ENCODE measurements at regions not wholly inside any gene's neighbourhood (a gene's known extent, or its start where the extent isn't known, plus 50 kb on each side); places are given as distances from the start of the nearest gene placed in this dataset.
"Not testable (repeated sequence)": the region's sequence is repeated elsewhere in the genome, so short reads cannot be mapped to it uniquely, and the experiment has no call there.

DNA sequence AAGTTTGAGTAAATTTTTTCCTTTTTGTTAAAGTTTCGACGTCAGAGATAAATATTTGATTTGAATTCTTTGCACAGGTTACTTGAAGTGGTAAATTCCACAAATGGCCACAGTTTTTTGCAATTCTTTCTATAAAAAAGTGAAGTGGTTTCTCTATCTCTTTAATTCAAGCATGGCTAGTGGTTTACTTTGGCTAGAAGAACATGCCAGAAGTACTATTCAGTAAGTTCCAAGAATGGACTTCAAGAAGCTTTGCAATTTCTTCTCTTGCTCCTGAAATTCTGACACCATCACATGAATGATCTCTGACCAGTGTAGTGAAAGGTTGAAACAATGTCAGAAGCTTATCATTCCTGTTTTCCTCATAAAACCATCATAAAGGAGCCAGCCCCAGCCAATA is 55.7 kb upstream of the RNPC3 start:
- no peak for DNase-seq

DNA sequence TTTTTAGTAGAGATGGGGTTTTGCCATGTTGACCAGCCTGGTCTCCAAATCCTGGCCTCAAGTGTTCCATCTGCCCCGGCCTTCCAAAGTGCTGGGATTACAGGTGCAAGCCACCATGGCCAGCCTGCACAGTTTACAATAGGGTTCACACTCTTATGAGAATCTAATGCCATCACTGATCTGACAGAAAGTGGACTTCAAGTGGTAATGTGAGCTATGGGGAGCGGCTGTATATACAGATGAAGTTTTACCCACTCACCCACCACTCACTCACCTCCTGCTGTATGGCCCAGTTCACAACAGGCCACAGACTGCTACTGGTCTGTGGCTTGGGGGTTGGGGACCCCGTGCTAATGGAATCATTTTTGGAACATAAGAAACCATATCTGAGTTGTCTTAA is 58.4 kb upstream of the RNPC3 start:
- no peak for DNase-seq

DNA sequence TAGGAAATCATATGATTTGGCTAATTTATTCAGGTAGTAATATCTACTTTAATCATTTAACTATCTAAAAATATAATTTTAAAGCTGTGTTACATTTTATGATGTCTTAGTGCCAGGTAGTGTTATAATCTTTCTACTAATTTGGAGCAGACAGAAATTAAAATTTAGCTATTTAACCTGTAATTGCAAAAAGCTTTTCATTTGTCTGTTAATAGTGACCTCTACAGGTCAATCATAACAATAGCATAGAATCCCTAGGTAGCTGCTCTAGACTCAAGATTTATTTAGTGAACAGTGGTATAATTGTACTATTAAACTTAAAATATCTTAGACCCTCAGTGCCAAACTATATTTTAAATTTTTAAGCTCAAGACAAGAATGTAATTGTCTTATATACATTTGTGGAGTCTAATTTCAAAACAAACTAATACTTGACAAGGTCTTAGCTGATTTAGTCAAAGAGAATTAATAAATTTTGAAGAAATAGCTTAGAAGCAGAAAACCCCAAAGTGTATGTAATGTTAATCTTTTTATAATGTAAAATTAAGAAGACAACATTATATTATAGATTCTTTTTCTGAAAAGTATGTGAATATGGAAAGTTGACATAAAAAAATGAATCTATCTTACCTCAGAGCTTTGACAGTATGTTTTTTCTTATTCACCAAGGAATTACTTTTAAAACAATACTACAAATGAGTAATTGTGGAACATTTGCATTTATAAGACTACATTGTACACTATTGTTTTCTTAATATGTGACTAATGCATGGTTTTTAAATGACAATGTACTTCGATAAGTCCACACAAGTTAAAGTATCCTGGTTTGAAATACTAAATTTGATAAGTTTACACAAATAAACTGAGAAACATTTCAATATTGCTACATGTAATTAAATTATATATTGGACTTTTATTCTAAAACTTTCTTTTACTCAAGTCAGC is 64.1 kb upstream of the RNPC3 start:
- peak in 1 of 2 experiments; percentile 11 for DNase-seq

DNA sequence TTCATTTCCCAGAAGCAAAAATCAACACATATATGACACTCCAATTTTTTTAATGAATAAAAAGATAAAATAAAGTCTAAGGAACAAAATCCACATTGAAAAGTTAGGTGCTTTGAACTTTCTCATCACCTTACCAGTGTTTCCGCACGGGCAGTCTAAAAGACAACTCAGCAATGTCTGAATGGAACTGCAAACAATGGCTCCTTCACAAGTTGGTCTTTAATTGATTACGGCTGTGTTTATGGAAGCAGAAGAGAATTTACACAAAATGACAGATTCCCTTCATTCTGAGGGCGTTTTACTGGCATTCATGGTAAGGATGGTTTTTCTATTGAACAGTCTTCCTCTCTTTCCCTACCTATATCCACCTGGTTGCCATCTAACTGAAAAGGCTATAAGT is 65.0 kb upstream of the RNPC3 start:
- no peak for DNase-seq

DNA sequence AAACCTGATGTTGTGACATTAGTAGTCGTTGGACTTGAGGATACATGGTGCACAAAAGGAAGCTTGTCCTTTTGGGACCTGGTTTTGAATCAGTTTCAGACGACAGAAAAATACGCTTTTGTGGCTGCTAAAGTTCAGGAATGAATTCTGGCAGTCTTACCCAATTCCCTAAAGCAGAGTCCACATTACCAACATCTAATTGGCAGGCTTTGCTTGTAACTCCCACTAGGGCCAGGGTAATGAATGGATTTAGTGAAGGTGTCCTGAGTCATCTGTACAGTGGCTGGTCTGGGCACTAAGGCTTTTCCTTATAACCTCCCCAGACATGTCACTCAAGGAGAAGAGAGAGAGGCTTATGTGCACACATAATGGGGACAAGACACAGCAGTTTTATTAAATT is 66.2 kb upstream of the RNPC3 start:
- DNase-seq, result no peak

DNA sequence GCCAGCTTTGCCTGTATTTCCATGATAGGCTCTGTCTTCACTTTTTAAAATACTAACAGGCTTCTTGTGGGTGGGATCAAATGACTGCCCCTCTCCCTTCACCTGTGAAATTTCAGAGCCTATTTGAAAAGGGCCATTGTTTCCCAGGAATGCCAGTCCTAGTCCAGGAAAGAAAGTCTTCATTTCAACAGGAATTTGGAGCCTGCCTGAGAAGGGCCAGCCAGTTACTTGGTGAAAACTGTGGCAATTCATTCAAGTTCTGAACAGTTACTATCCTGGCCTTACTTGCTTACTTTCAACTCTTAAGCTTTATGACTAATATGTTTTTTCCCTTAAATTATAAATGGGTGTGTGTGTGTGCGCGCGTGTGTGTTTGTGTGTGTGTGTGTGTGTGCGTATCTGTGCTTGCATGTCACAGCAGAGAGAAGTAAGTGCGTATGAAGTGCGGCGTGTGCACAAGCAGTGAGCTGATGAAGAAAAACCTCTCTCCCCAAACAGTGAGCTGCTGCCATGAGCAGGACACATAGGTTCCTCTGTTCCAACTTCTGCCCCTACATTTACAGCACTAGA is 67.5 kb upstream of the RNPC3 start:
- DNase-seq, result no peak

DNA sequence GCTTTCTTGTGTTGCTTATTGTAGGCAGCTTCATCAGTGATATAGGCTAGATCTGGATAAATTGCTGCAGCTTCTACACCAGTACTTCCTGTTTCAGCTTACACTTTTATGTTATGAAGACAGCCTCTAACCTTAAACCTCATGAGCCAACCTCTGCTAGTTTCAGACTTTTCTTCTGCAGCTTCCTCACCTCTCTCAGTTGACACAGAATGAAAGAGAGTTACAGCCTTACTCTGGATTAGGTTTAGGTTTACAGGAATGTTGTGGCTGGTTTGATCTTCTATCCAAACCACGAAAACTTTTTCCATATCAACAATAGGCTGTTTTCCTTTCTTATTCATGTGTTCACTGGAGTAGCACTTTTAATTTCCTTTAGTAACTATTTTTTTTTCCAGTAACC is 76.9 kb upstream of the RNPC3 start:
- no peak for DNase-seq

DNA sequence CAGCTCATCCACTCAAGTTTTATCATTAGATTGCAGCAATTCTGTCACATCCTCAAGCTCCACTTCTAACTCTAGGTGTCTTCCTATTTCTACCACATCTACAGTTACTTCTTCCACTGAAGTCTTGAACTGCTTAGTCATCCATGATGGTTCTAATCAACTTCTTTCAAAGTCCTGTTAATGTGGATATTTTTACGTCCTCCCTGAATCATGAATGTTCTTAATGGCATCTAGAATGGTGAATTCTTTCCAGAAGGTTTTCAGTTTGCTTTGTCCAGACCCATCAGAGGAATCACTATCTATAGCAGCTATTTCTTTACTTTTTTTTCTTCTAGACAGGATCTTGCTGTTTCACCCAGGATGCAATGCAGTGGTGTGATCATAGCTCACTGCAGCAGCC is 78.0 kb upstream of the RNPC3 start:
- DNase-seq, result no peak

DNA sequence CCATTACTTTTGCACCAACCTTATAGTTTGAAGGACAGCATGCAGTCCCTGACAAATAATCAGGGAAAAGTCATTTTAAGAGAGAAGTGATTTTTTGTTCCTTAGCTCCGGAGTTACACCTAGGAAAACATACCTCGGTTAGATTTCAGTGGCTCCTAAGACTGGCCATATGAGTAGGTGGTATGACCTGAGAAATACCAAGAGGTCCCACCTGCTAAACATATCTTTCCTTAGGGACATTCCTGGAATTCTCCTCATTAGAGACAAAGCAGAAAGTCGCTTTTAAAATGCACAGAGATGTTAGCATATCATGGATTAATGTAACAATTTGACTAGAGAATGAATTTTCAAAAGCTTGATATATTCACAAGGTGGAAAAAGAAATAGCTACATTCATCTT is 84.2 kb upstream of the RNPC3 start:
- DNase-seq, result no peak

DNA sequence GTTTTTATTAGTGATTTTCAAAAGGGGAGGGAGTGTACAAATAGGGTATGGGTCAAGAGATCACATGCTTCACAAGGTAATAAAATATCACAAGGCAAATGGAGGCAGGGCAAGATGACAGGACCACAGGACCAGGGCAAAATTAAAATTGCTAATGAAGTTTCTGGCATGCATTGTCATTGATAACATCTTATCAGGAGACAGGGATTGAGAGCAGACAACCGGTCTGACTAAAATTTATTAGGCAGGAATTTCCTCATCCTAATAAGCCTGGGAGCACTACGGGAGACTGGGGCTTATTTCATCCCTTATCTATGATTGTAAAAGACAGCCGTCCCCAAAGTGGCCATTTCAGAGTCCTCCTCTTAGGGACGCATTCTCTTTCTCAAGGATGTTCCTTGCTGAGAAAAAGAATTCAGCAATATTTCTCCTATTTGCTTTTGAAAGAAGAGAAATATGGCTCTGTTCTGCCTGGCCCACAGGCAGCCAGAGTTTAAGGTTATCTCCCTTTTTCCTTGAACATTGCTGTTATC is 88.9 kb upstream of the RNPC3 start:
- not testable (repeated sequence) for DNase-seq

DNA sequence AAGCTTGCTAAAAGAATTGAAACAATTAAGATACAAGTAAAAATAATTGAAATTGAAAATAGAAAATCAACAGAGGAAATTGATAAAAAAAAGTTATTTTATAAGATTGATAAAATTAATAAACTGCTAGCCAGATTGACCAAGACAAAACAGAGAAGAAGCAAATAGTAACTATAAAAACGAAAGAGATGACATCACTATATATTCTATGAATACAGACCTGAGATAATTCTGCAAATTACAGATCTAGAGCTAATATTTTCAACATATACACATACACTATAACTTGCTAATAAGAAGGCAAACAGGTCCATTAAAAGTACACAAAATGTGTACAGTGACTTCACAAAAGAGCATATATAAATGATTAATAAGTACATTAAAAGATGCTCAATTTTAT is 90.1 kb upstream of the RNPC3 start:
- no peak for DNase-seq

DNA sequence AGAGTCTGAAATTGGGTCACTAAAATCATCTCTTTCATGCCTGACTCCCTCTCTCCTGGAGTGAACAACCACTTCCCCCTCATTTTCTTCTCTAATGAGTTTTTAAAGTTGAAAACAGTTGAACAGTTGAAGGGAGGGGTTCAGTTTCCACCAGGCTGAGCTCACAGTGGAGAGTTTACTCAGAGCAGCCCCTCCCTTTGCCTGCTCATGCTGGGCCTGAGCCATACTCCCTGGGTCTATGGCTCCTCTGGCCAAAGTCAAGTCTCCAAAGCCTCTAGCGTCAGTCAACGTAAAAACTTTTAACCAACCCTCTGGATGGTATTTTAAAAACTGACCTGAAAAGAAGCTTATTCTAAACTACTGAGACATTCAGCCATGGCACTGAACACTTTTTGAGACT is 100.8 kb upstream of the RNPC3 start:
- DNase-seq, result no peak

DNA sequence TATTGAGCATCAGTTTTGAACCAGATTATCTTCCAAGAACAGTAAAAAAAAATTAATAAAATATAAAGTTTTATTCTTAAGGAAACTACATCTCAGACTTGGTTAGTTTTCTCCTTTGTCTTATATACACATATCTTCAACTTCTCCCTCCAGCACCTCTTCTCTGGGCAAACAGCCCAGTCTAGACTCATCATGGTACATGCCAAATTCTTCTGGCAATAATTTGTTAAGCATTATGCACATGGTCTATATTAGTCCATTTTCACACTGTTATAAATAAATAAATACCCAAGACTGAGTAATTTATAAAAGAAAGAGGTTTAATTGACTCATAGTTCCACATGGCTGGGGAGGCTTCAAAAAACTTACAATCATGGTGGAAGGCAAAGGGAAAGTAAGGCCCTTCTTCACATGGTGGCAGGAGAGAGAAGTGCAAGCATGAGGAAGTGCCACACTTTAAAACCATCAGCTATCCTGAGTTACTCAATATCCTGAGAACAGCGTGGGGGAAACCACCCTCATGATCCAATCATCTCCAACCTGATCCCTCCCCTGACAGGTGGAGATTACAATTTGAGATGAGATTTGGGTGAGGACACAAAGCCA is 108.7 kb upstream of the RNPC3 start:
- no peak for DNase-seq

DNA sequence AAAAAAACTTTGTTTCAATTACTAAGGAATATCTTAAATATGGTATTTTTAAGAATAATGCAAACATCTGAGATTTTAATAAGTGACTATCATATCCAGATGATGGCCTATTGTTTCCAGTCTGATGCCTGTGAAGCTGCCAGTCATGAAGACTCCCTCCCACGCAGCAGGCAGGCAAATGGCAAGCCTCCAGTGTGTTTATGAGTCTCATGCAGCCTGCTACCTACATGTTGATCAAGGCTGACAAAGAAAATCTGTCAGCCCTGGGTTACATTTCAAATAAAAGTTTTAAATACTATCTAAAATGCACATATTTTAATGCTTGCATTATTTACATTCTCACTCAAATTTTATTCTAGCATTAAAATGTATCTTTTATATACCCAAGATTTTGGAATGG is 137.6 kb upstream of the RNPC3 start:
- DNase-seq, result no peak

DNA sequence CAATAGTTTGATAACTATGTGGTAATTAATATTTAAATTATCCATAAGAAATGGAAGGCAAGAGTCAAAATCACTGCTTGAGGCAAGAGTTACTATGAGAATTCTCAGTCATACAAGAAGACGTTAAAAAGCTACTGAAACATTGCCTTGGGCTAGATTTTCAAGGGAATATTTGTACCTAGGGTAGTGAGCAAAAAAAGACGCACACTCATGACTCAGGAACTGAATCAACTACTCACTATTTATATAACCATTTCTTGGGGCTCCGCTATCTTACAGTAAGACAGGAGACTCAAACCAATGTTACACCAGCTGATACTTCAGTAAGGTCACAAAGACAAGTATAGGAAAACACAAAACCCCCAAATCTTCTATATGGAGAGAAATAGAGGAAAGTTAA is 151.5 kb upstream of the RNPC3 start:
- DNase-seq, result no peak

DNA sequence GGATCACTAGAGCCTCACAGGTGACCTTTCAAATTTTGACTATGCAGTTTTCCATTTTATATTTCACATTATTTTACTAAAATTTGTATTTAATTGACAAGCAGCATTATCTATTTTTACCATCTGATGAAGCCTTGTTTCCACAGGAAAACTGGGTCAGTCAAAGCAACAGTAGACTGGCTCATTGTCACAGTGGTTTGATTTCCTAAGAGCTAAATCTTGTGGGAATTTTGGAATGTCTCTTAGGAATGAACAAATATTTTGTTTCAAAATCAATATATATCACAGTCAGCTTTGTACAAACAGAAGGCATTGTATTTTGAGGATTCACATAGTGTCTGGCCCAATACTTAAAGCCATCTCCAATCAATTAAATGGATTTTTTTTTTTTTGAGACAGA is 152.6 kb upstream of the RNPC3 start:
- DNase-seq, result no peak

DNA sequence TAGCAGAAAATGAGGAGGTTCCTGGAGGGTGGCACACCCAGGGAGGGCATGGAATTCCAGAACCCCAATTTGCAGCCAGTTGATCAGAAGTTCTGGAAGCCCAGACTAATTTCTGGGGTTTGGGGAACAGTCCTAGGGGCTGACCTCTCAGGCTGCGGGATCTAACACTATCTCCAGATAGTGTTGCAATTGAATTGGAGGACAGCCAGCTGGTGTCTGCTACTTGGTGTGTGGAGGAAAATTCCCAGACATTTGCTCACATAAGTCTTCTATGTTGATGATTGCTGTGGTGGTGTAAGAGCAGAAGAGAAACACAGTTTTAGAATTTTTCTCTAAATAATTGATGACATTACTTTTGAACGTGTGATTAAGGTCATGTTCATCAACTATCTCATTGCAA is 154.3 kb upstream of the RNPC3 start:
- DNase-seq, result no peak

DNA sequence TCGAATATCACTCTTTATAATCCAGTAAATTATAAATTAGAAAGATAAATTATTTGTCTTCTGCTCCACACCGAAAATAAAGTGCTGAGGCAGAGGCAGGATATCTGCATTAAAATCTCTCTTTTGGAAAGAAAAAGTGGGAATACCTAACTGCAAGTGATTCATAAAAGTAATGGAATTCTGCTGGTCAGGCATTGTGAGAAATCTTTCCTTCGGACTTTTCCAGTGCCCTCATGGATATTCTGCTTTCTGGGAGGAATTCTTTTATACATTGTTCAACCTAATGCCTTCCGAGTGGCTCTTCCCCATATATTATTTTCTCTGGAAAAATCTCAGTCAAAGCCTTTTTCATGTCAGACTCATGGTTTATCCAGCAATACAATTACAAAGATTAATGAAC is 158.3 kb upstream of the RNPC3 start:
- no peak for DNase-seq

DNA sequence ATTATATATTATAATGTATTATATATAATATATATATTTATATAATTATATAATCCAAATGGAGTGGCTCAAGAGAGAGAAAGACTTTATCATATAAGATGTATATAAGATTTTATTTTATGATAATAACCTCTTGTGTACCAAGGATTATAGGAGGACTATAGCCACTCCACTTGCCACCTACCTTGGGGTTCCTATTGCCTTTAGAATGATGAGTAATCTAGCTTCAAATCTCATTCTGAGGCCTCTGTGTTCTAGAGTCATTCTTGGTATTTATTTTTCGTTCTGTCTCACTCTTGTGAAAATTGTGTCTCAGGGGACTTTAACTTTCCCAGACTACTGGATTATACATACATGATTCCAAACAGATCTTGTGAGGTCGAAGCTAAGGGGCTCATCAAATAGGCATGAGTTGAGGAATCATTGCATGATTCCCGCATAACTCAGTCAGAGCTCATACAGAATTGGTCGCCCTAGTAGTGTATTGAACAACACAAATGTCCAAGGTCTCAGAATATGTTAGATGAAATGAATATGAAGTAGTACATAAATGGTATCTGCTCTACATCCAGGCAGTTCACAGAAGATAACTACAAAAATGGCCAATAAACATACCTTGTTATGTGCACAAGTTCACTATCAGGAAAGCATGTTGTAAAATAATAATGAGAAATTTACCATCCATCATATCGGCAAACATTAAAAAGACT is 159.5 kb upstream of the RNPC3 start:
- no peak for DNase-seq

DNA sequence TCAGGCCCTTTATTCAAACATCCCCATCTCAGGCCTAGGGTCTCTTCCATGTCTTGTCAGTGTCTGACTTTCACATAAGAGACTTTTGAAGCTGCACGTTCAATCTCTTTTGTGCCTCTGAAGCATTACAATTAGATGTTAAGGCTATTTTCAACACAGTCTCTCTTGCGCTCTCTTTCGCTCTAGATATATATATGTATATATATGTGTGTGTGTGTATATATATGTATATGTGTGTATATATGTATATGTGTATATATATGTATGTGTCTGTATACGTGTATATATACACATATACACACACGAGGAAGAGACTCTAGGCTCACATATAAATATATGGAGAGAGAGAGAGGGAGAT is 162.5 kb upstream of the RNPC3 start:
- no peak for DNase-seq

DNA sequence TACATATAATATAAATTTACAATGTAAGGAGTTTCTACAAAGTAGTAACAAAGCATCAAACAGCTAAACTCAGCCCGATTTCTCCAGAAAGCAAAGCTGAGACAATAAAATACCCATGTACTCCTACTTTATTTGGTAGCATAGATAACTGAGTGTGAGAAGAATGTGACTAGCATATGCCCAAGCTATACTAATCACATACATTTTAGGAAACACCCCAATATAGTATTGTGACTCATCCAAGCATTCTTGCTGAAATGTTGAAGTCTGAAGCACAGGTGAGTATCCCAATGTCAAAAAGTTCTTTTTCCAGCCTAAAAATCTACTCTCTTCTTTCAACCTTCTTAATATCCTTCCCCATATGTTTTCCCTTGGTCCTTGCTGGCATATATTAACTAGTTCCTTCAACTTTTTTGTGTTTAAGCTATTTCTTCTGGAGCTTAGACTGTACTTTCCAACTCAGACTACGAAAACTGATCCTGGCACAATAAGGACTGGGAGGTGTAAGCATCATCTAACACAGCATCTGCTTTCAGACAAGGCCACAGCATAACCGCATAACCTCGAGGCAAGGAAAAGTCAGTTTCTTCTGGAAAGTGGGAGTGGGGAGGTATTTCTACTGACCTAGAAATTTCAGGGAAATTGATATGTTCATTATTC is 163.0 kb upstream of the RNPC3 start:
- DNase-seq, result no peak

DNA sequence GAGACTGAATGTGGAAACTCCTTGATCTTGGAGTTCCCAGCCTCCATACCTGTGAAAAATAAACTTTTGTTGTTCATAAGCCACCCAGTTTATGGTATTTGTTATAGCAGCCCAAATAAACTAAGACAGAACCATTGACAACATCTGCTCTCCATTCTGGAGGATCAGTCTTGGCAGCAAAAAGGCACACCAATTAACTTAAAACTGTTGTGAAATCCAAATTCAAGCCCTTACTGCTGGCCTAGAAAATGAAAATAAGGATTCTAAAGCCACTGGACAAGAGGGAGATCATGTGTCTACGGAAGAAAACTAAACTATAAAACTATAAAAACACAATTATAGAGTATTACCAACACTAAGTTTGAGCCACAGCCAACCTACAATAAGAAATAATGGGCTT is 172.1 kb upstream of the RNPC3 start:
- no peak for DNase-seq

DNA sequence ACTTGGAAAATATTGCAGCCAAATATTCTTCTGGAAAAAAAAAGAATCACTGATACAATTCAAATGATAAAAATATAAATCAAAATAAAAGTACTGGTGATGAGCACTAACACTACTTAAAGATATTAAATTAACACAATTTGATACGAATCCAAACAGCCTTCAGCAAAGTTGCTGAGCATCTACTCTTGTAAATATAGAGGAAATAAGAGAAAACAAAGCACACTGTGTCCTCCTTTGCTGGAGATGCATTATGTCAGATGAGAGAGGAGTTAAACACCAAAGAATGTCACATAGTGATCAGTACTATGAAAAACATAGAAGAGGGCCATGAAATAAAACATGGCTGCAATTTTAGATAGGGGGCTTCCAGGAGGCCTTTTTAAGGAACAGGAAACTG is 177.4 kb upstream of the RNPC3 start:
- no peak for DNase-seq

All from NCI-H524 (cell line).